GM18508 (cell line): ENCODE measurements at regions not wholly inside any gene's neighbourhood (a gene's known extent, or its start where the extent isn't known, plus 50 kb on each side); places are given as distances from the start of the nearest gene placed in this dataset.

Experiments
- ATAC-seq: cut with Tn5 transposase; IDR thresholded peaks from one replicate; pipeline ENCODE4 v1.9.1; 2021; ENCODE audit warnings: moderate number of reproducible peaks; ENCODE audit not compliant: insufficient read depth, unreplicated experiment

DNA sequence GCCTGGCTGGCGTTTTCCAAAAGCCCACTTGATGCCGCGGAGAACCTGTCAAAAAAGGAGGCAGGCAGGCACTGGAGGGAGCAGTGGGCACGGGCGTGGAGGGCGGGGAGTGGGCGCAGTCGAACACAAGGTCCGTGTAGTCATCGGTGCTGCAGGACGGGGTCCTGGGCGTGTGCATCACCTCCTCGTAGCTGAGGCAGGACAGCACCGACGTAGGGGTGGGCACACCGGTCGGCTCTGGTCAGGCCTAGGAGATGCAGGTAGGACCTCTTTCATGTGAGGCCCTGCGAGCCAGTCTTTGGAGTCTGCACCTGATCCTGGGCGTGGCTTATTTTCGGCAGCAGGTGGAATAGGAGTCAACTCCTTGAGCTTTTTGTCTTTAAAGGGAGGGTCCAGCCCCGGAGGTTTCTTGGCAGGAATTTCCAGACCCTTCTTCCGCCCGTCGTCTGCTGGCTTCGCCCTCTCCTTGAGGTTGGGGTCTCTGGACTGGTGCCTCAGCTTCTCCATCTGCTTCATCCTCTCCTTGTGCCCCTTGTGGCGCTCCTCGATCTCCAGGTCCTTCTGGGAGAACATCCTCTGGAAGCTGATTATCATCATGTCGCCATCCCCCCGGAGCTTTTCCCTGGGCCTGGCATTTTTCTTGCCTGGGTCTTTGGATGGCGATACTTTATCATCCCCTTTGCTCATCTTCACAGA lies 892.5 kb upstream of the LRRTM1 start:
- no peak for ATAC-seq

DNA sequence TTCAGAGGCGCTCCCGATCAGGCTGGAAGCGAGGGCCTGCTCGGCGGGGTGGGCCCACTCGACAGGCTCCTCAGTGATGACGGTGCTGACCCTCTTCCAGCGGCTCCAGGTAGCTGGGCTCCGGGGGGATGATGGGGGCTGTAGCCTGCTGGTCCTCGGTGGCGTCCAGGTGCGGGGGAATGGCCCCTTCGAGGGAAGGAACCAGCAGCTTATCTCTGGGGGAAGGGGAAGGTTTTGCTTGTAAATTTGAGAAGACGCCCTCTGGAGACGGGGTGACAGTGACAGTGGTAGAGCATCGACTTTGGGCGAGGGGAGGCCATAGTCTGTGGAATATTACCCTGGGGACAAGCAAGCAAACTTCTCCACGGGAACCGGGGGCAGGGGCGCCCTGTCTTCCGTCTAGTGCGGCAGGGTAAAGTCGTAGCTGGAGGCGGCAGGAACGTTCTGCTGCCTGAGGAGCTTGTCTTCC lies 891.9 kb upstream of the LRRTM1 start:
- no peak for ATAC-seq

DNA sequence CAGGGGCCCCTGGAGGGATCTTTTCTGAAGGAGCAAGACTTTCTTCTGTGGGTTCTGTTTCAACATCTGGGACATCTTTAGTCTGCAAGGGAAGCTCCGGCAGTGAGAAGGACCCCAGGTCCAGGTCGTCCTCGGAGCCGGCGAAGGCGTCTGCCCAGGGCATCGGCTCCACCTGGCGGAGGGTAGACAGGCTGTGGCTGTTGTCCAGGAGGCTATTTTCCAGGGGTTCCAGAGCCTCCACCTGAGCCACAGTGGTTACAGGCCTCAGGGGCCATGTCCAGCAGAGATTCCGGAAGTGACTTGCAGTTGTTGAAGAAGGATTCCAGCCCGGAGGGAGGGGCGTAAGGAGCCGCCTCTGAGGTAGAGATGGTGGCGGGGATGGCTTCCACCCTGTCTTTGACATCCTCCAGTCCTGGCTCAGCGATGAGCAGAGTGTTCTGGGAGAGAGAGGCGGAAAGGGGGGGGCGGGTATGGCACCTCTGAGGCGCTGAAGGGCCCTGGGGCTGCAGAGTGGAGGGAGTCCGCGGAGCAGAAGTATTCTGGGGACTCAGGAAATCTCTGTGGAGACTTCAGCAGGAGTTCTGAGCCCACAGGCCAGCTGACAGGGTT lies 891.3 kb upstream of the LRRTM1 start:
- ATAC-seq, result no peak

GRCh38 chr2:81195017-81195773 lies 890.6 kb upstream of the LRRTM1 start:
- ATAC-seq, result no peak

DNA sequence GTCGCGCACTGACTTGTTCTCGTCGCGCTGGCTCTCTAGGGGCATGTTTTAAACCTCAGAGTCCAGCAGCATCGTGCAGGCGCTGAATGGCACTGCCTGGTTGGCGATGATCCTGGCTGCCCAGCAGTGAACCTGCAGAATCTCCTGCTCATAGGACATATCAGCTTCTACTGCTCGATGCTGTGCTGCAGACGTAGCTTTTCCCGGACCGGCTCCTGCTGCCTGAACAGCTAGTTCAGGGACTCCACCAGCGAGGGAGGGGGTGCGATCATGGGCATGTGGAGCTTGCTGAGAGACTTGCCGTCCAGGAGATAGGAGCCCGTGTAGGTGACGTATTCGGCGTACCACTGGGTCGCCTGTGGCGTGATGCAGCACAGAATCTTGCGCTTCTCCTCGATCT lies 890.0 kb upstream of the LRRTM1 start:
- no peak for ATAC-seq

DNA sequence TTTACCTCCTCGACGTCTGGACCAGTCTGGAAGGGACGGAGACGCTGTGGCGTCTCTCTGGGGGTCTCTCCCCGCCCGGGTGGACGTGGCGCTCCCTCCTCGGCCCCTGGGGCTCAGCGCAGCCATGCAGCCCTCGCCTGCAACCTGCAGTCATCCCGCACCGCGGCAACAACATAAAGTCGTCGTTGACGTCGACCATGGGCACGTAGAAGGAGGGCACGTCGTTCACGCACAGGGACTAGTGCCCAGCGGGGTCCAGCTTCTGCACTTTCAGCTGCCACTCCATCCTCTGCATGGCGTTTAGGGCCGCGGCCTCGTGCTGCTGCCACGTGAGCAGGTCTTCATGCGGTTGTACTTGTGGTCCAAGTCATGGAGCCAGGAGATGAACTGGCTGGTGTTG lies 889.6 kb upstream of the LRRTM1 start:
- no peak for ATAC-seq

GRCh38 chr2:81181845-81182244 lies 877.3 kb upstream of the LRRTM1 start:
- no peak for ATAC-seq

- no peak for ATAC-seq
Measured at GRCh38 chr2:81171447-81171846, 866.9 kb upstream of the LRRTM1 start.

- no peak for ATAC-seq
Measured at GRCh38 chr2:81163583-81163982, 859.0 kb upstream of the LRRTM1 start.

DNA sequence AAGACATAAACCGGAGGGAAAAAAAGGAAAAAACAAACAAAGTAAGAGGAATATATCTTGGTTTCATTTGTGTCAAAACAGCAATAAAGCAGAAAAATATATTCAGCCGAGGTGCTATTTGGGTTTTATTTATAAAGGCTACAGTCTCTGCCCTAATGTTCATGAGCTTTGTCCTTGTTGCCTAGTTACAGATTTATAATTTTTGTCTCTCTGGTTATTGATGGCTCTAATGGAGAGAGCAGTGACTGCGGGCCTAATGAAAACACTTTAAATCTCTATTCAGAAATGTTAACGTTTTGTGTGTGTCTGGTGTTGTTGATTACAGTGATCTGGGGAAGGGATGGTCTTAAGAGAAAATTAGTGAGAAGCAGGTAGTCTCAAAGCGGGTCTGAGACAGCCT lies 854.0 kb upstream of the LRRTM1 start:
- ATAC-seq, result no peak

- no peak for ATAC-seq
Measured at GRCh38 chr2:81148323-81148722, 843.8 kb upstream of the LRRTM1 start.

DNA sequence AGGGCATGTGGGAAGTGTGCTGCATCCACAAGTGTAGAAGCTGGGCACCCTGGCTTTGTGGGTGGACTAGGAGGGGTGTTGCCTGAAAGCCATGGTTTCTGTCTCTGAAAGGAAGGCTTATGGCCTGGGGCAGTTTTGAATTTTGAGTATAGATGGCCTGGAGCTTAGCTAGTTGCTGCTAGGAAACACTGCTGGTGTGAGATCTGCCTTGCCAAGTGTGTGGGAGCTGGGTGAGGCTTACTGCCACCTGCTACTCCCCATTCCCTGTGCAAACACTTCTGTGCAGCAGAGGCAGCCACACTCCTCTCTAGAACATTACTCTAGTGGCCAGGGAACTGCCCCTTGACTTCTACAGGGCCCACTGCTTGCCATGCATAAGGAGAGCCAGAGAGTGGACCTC lies 831.7 kb upstream of the LRRTM1 start:
- no peak for ATAC-seq

GRCh38 chr2:81097361-81097760 lies 792.8 kb upstream of the LRRTM1 start:
- no peak for ATAC-seq

DNA sequence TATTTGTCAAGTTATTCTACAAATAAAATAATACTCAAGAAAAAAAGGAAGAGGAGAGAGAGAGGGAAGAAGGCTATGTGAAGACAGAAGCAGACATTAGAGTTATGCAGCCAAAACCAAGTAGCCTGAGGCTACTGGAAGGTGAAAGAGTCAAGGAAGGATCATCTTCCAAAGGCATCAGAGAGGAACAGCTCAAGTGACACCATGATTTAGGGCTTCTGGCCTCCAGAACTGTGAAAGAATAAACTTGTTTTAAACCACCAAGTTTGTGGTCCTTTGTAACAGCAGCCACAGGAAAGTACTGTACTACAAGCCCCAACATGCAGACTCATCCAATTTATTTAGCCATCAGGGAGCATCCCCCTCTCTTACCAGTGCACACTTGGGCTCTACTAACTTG lies 788.5 kb upstream of the LRRTM1 start:
- ATAC-seq, result no peak

DNA sequence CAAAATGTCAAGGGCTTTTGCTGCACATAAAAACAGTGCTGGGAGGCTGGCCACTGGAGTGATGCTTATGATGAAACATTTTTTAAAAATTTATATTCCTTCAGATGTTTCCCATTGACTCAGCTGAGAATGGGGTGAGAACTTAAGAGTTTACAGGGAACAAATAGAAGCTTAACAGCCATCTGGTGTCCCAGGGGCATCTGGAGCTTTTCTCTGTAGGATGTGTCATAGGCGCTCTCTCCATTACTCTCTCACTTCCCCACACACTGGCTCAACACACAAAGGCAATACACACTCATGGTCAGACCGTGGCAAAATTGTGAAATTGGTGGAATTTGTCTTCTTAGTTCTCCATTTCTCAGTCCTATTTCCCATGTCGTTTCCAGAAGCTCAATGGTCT lies 783.1 kb upstream of the LRRTM1 start:
- ATAC-seq, result no peak

- no peak for ATAC-seq
Measured at GRCh38 chr2:81084101-81084500, 779.5 kb upstream of the LRRTM1 start.

GRCh38 chr2:81078631-81079030 lies 774.1 kb upstream of the LRRTM1 start:
- no peak for ATAC-seq

DNA sequence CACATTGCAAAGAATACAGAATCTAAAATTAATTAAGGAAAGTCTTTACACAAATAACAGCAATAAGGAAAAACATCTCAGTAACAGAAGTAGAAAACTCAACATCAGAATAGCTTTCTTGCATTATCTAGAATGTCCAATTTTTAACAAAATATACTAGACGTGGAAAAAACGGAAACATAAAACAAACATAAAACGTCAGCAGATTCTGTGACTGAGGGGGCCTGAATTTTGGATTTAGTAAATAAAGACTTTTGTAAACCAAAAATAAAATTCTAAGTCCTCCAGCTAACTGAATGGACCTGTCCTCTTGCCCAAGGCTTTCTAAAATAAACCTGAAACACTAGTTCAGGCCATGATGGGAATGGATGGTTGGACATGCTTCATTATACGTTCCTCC lies 773.5 kb upstream of the LRRTM1 start:
- no peak for ATAC-seq

DNA sequence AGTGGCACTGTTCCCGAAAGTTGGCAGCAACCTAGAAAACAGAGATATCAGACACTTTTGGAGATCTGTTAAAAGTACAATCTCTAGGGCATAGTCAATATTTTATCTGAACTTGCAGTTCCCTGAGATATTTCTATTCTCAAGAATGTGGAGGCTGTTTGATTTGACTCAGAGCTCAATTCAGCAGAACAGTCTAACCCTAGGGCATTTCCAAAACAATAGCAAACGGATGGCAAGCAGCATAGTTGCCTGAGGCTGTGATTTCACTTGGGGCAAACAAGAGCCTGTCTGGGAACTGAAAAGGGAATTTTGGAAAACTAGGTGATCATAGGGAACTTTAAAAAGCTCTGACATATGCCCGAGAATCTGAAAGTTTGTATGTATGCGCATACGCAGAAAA lies 772.8 kb upstream of the LRRTM1 start:
- ATAC-seq, result no peak

- ATAC-seq, result no peak
Measured at GRCh38 chr2:81073412-81073811, 768.9 kb upstream of the LRRTM1 start.

GRCh38 chr2:81068144-81068543 lies 763.6 kb upstream of the LRRTM1 start:
- no peak for ATAC-seq

GRCh38 chr2:81061016-81061415 lies 756.5 kb upstream of the LRRTM1 start:
- ATAC-seq, result no peak
